MM.1S (cell line): ENCODE measurements at regions not wholly inside any gene's neighbourhood (a gene's known extent, or its start where the extent isn't known, plus 50 kb on each side); places are given as distances from the start of the nearest gene placed in this dataset.

Source experiments
- DNase-seq: peaks from one replicate; pipeline ENCODE4 v3.0.0-alpha.2; 2015
- H2AFZ ChIP-seq: fragments of 300-600 bp; sonication (generic); 2 replicates; pipeline ENCODE4 v1.6.0; 2016; ENCODE audit warnings: antibody characterized with exemption, low read length
- H3F3A ChIP-seq: fragments of 300-600 bp; sonication (generic); 2 replicates; pipeline ENCODE4 v1.6.1; 2016; ENCODE audit warnings: mild to moderate bottlenecking, antibody characterized with exemption, low read length, moderate library complexity, mixed read lengths; ENCODE audit not compliant: insufficient read depth
- H3K27ac ChIP-seq: fragments of 300-600 bp; sonication (generic); 2 replicates; pipeline ENCODE4 v1.5.1; 2016; ENCODE audit warnings: mild to moderate bottlenecking, low read length
- H3K27me3 ChIP-seq: fragments of 300-600 bp; sonication (generic); replicated peaks from 2 replicates; pipeline ENCODE4 v1.6.0; 2016; ENCODE audit warnings: low read length; ENCODE audit not compliant: insufficient read depth
- H3K36me3 ChIP-seq: fragments of 300-600 bp; sonication (generic); replicated peaks from 2 replicates; pipeline ENCODE4 v1.6.1; 2016; ENCODE audit warnings: mild to moderate bottlenecking, low read length, mixed read lengths; ENCODE audit not compliant: insufficient read depth
- H3K4me1 ChIP-seq: fragments of 300-600 bp; sonication (generic); 2 replicates; pipeline ENCODE4 v1.6.1; 2016; ENCODE audit warnings: low read length, mixed read lengths
- H3K4me2 ChIP-seq: fragments of 300-600 bp; sonication (generic); 2 replicates; pipeline ENCODE4 v1.6.0; 2016; ENCODE audit warnings: low read depth, low read length
- H3K4me3 ChIP-seq: fragments of 300-600 bp; sonication (generic); 2 replicates; pipeline ENCODE4 v1.5.1; 2016; ENCODE audit warnings: low read length, mixed read lengths
- H3K79me2 ChIP-seq: fragments of 300-600 bp; sonication (generic); 2 replicates; pipeline ENCODE4 v1.6.1; 2016; ENCODE audit warnings: mixed run types, low read length, mixed read lengths
- H3K9ac ChIP-seq: fragments of 300-600 bp; sonication (generic); 2 replicates; pipeline ENCODE4 v1.6.1; 2016; ENCODE audit warnings: low read length, mixed read lengths
- H3K9me2 ChIP-seq: fragments of 300-600 bp; sonication (generic); replicated peaks from 2 replicates; pipeline ENCODE4 v1.6.1; 2016; ENCODE audit warnings: mild to moderate bottlenecking, low read length, mixed read lengths; ENCODE audit not compliant: insufficient read depth
- H3K9me3 ChIP-seq: fragments of 300-600 bp; sonication (generic); replicated peaks from 2 replicates; pipeline ENCODE4 v1.6.1; 2016; ENCODE audit warnings: mild to moderate bottlenecking, low read length, mixed read lengths; ENCODE audit not compliant: insufficient read depth
- H4K20me1 ChIP-seq: fragments of 300-600 bp; sonication (generic); 2 replicates; pipeline ENCODE4 v1.6.1; 2016; ENCODE audit warnings: mild to moderate bottlenecking, low read length, moderate library complexity, mixed read lengths; ENCODE audit not compliant: insufficient read depth
- EZH2 ChIP-seq: fragments of 300-600 bp; sonication (generic); optimal IDR thresholded peaks from 2 replicates; pipeline ENCODE3; 2017; ENCODE audit warnings: low read depth, mild to moderate bottlenecking, antibody characterized with exemption, low read length, mixed read lengths
- EZH2phosphoT487 ChIP-seq: fragments of 300-600 bp; sonication (generic); IDR thresholded peaks from 2 replicates; pipeline ENCODE4 v1.6.1; 2018; ENCODE audit warnings: antibody characterized with exemption, low read length
- TF ChIP-seq, protein P1 (sequence below): fragments of 300-600 bp; sonication (generic); IDR thresholded peaks from 2 replicates; pipeline ENCODE4 v1.5.1; 2016; ENCODE audit warnings: antibody characterized with exemption, low read length, mixed read lengths

GRCh38 chr3:161914703-161915417, 418.3 kb downstream of the OTOL1 start:
- H3K27ac ChIP-seq: no peak overlapping the region
- TF ChIP-seq, protein P1, sequence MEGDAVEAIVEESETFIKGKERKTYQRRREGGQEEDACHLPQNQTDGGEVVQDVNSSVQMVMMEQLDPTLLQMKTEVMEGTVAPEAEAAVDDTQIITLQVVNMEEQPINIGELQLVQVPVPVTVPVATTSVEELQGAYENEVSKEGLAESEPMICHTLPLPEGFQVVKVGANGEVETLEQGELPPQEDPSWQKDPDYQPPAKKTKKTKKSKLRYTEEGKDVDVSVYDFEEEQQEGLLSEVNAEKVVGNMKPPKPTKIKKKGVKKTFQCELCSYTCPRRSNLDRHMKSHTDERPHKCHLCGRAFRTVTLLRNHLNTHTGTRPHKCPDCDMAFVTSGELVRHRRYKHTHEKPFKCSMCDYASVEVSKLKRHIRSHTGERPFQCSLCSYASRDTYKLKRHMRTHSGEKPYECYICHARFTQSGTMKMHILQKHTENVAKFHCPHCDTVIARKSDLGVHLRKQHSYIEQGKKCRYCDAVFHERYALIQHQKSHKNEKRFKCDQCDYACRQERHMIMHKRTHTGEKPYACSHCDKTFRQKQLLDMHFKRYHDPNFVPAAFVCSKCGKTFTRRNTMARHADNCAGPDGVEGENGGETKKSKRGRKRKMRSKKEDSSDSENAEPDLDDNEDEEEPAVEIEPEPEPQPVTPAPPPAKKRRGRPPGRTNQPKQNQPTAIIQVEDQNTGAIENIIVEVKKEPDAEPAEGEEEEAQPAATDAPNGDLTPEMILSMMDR: peak; percentile 43
- TF ChIP-seq EZH2phosphoT487: no peak
- H3K4me2 ChIP-seq: peak overlapping the region; percentile 40
- H3K9ac ChIP-seq: no peak overlapping the region; the same call in 1 of the 2 replicates
- DNase-seq: peak; percentile 45
- H3F3A ChIP-seq: no peaks in the 10 kb centered on the region
- H3K27me3 ChIP-seq: no peaks in the 10 kb centered on the region
- H3K36me3 ChIP-seq: no peaks in the 10 kb centered on the region
- no peaks in the 10 kb centered on the region for H3K79me2 ChIP-seq
- no peaks in the 10 kb centered on the region for H3K9me3 ChIP-seq
- H3K4me1 ChIP-seq: no peaks in the 10 kb centered on the region
- peak overlapping the region; percentile 29 for H2AFZ ChIP-seq
- H3K9me2 ChIP-seq: no peaks in the 10 kb centered on the region
- H4K20me1 ChIP-seq: no peaks in the 10 kb centered on the region
- H3K4me3 ChIP-seq: peak overlapping the region; percentile 23

GRCh38 chr3:161915418-161915750, 418.8 kb downstream of the OTOL1 start:
- no peak for TF ChIP-seq EZH2
- TF ChIP-seq EZH2phosphoT487: no peak
- TF ChIP-seq, protein P1: no peak
- H2AFZ ChIP-seq: peak overlapping the region; percentile 29

GRCh38 chr3:161920196-161920595, 423.6 kb downstream of the OTOL1 start:
- Histone ChIP-seq H3K4me1 (no peaks in the 10 kb centered on the region), H3K9me3 (no peaks in the 10 kb centered on the region), H3K9me2 (no peaks in the 10 kb centered on the region), H3K27ac (no peak overlapping the region), H4K20me1 (no peaks in the 10 kb centered on the region), H3K4me2 (no peak overlapping the region), H2AFZ (no peak overlapping the region), H3K27me3 (no peaks in the 10 kb centered on the region), H3K9ac (no peak overlapping the region), H3F3A (no peaks in the 10 kb centered on the region), H3K36me3 (no peaks in the 10 kb centered on the region), H3K79me2 (no peaks in the 10 kb centered on the region), H3K4me3 (no peak overlapping the region)
- TF ChIP-seq, protein P1: no peak
- no peak for TF ChIP-seq EZH2
- no peak for TF ChIP-seq EZH2phosphoT487
- DNase-seq: no peak

More at GRCh38 chr3:161915418-161915750, 418.8 kb downstream of the OTOL1 start:
- Histone ChIP-seq H3K79me2 (no peaks in the 10 kb centered on the region), H3F3A (no peaks in the 10 kb centered on the region), H3K4me2 (peak overlapping the region; percentile 40), H4K20me1 (no peaks in the 10 kb centered on the region), H3K27me3 (no peaks in the 10 kb centered on the region), H3K27ac (no peak overlapping the region), H3K4me3 (peak overlapping the region; percentile 23), H3K9me2 (no peaks in the 10 kb centered on the region), H3K36me3 (no peaks in the 10 kb centered on the region), H3K9me3 (no peaks in the 10 kb centered on the region), H3K4me1 (no peaks in the 10 kb centered on the region), H3K9ac (no peak overlapping the region; the same call in 1 of the 2 replicates)
- peak; percentile 36 for DNase-seq
